ENCODE measurements at regions not wholly inside any gene's neighbourhood (a gene's known extent, or its start where the extent isn't known, plus 50 kb on each side); places are given as distances from the start of the nearest gene placed in this dataset.
"Not testable (repeated sequence)": the region's sequence is repeated elsewhere in the genome, so short reads cannot be mapped to it uniquely, and the experiment has no call there.

- no peak for DNase-seq (ENCODE audit: low read depth in 2 of 2)
Observed at GRCh38 chr4:130067419-130067818, 971.5 kb downstream of the C4orf33 start.

GRCh38 chr4:130068072-130068471 is 972.1 kb downstream of the C4orf33 start:
- DNase-seq (ENCODE audit: low read depth in 2 of 2): no peak

- DNase-seq (ENCODE audit: low read depth in 2 of 2): no peak
Observed at GRCh38 chr4:130071746-130072145, 975.8 kb downstream of the C4orf33 start.

- no peak for DNase-seq (ENCODE audit: low read depth in 2 of 2)
Observed at GRCh38 chr4:130073145-130073790, 977.3 kb downstream of the C4orf33 start.

- DNase-seq (ENCODE audit: low read depth in 2 of 2): no peak
Observed at GRCh38 chr4:130074096-130074495, 978.1 kb downstream of the C4orf33 start.

- no peak for DNase-seq (ENCODE audit: low read depth in 2 of 2)
Observed at GRCh38 chr4:130077275-130077674, 981.3 kb downstream of the C4orf33 start.

GRCh38 chr4:130079027-130079426 is 983.1 kb downstream of the C4orf33 start:
- not testable (repeated sequence) for DNase-seq (ENCODE audit: low read depth in 2 of 2)

- DNase-seq (ENCODE audit: low read depth in 2 of 2): no peak
Observed at GRCh38 chr4:130080872-130081451, 985.0 kb downstream of the C4orf33 start.

- no peak for DNase-seq (ENCODE audit: low read depth in 2 of 2)
Observed at GRCh38 chr4:130090427-130090826, 994.5 kb downstream of the C4orf33 start.

GRCh38 chr4:130092187-130093015 is 996.4 kb downstream of the C4orf33 start:
- DNase-seq (ENCODE audit: low read depth in 2 of 2): no peak

GRCh38 chr4:130099105-130099504 is 1003.2 kb downstream of the C4orf33 start:
- DNase-seq (ENCODE audit: low read depth in 2 of 2): no peak

- no peak for DNase-seq (ENCODE audit: low read depth in 2 of 2)
Observed at GRCh38 chr4:130110189-130110588, 1014.2 kb downstream of the C4orf33 start.

GRCh38 chr4:130110770-130111169 is 1014.8 kb downstream of the C4orf33 start:
- DNase-seq (ENCODE audit: low read depth in 2 of 2): no peak

- no peak for DNase-seq (ENCODE audit: low read depth in 2 of 2)
Observed at GRCh38 chr4:130124066-130124465, 1028.1 kb downstream of the C4orf33 start.

- no peak for DNase-seq (ENCODE audit: low read depth in 2 of 2)
Observed at GRCh38 chr4:130125467-130125866, 1029.5 kb downstream of the C4orf33 start.

- DNase-seq (ENCODE audit: low read depth in 2 of 2): no peak
Observed at GRCh38 chr4:130127297-130127696, 1031.3 kb downstream of the C4orf33 start.

GRCh38 chr4:130131536-130131935 is 1035.6 kb downstream of the C4orf33 start:
- DNase-seq (ENCODE audit: low read depth in 2 of 2): no peak

GRCh38 chr4:130141651-130142050 is 1045.7 kb downstream of the C4orf33 start:
- no peak for DNase-seq (ENCODE audit: low read depth in 2 of 2)

- DNase-seq (ENCODE audit: low read depth in 2 of 2): no peak
Observed at GRCh38 chr4:130143656-130144055, 1047.7 kb downstream of the C4orf33 start.

GRCh38 chr4:130146773-130147172 is 1050.8 kb downstream of the C4orf33 start:
- DNase-seq (ENCODE audit: low read depth in 2 of 2): no peak

GRCh38 chr4:130147641-130148040 is 1051.7 kb downstream of the C4orf33 start:
- no peak for DNase-seq (ENCODE audit: low read depth in 2 of 2)

- DNase-seq (ENCODE audit: low read depth in 2 of 2): no peak
Observed at GRCh38 chr4:130154901-130155300, 1058.9 kb downstream of the C4orf33 start.

- no peak for DNase-seq (ENCODE audit: low read depth in 2 of 2)
Observed at GRCh38 chr4:130163701-130164100, 1067.7 kb downstream of the C4orf33 start.
